ENCODE measurements at regions not wholly inside any gene's neighbourhood (a gene's known extent, or its start where the extent isn't known, plus 50 kb on each side); places are given as distances from the start of the nearest gene placed in this dataset.

DNA sequence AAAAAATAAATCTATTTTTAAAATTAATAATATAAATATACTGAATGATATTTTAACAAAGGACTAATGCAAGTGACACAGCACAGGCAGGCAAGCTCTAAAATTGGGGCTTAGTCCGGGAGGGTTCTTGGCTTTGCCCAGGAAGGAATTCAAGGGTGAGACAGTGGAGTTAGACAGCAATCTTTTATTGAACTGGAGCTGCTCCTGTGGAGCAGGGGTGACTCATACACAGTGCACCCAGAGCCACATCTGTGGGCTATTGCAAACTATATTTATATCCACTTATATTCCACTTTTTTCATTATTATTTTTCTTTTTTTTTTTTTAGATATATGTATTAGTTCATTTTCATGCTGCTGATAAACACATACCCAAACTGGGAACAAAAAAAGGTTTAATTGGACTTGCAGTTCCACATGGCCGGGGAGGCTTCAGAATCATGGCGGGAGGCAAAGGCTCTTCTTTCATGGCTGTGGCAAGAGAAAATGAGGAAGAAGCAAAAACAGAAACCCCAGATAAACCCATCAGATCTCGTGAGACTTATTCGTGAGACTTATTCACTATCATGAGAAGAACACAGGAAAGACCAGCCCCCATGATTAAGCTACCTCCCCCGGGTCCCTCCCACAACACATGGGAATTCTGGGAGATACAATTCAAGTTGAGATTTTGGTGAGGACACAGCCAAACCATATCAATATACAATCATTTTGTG, 437.1 kb downstream of the BCL11A start:
- TF ChIP-seq, protein P1, sequence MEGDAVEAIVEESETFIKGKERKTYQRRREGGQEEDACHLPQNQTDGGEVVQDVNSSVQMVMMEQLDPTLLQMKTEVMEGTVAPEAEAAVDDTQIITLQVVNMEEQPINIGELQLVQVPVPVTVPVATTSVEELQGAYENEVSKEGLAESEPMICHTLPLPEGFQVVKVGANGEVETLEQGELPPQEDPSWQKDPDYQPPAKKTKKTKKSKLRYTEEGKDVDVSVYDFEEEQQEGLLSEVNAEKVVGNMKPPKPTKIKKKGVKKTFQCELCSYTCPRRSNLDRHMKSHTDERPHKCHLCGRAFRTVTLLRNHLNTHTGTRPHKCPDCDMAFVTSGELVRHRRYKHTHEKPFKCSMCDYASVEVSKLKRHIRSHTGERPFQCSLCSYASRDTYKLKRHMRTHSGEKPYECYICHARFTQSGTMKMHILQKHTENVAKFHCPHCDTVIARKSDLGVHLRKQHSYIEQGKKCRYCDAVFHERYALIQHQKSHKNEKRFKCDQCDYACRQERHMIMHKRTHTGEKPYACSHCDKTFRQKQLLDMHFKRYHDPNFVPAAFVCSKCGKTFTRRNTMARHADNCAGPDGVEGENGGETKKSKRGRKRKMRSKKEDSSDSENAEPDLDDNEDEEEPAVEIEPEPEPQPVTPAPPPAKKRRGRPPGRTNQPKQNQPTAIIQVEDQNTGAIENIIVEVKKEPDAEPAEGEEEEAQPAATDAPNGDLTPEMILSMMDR (IDR thresholded peaks at IDR 0.05; ENCODE audit: low read length), result no peak
- TF ChIP-seq EZH2 (IDR thresholded peaks at IDR 0.05; ENCODE audit: borderline replicate concordance, low read length), result no peak
- H3F3A ChIP-seq (ENCODE audit: insufficient read depth, low read length), result no peaks in the 10 kb centered on the region
- H3K4me1 ChIP-seq (ENCODE audit: insufficient read depth, low read length, severe bottlenecking), result no peaks in the 10 kb centered on the region
- H3K4me3 ChIP-seq (ENCODE audit: low read depth, low read length, poor library complexity, severe bottlenecking), result no peak overlapping the region
- H4K20me1 ChIP-seq (ENCODE audit: insufficient read depth, low read length), result no peaks in the 10 kb centered on the region
- no peak overlapping the region for H3K9ac ChIP-seq (ENCODE audit: low read length)
- H3K9me2 ChIP-seq (ENCODE audit: low read depth, low read length), result no peaks in the 10 kb centered on the region
- H3K27ac ChIP-seq (ENCODE audit: low read depth, low read length, poor library complexity, severe bottlenecking), result no peak overlapping the region
- H3K79me2 ChIP-seq (ENCODE audit: insufficient read depth, low read length), result no peaks in the 10 kb centered on the region
- no peaks in the 10 kb centered on the region for H3K9me3 ChIP-seq (ENCODE audit: low read length)
- no peak overlapping the region for H2AFZ ChIP-seq (ENCODE audit: low read length)
- no peaks in the 10 kb centered on the region for H3K27me3 ChIP-seq (ENCODE audit: insufficient read depth, low read length)
- H3K4me2 ChIP-seq (ENCODE audit: low read length), result no peak overlapping the region
- H3K36me3 ChIP-seq (ENCODE audit: insufficient read depth, low read length), result no peaks in the 10 kb centered on the region

DNA sequence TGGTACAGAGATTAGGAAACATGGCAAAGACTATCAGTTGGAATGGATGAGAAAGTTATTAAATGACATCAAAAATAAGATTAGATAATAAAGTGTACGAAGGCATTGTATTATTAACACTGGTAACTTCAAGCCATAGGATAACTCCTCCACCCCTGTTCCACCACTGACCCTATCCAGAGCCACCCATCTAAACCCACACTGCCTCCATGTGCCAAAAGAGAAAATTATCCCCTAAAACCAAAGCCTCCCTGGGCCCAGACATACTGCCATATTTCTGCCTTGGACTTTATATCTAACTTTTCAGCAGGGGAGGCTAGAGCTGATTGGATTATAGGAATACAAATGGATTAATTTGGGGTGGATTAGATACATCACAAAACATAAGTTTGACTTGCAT, 443.7 kb downstream of the BCL11A start:
- Histone ChIP-seq H3K4me3 (ENCODE audit: low read depth, low read length, poor library complexity, severe bottlenecking) (no peak overlapping the region), H3K9me2 (ENCODE audit: low read depth, low read length) (no peaks in the 10 kb centered on the region), H3K9ac (ENCODE audit: low read length) (no peak overlapping the region), H2AFZ (ENCODE audit: low read length) (no peak overlapping the region), H3K4me1 (ENCODE audit: insufficient read depth, low read length, severe bottlenecking) (no peaks in the 10 kb centered on the region), H4K20me1 (ENCODE audit: insufficient read depth, low read length) (no peaks in the 10 kb centered on the region), H3K27ac (ENCODE audit: low read depth, low read length, poor library complexity, severe bottlenecking) (no peak overlapping the region), H3K79me2 (ENCODE audit: insufficient read depth, low read length) (no peaks in the 10 kb centered on the region), H3K9me3 (ENCODE audit: low read length) (no peaks in the 10 kb centered on the region), H3F3A (ENCODE audit: insufficient read depth, low read length) (no peaks in the 10 kb centered on the region), H3K4me2 (ENCODE audit: low read length) (no peak overlapping the region), H3K27me3 (ENCODE audit: insufficient read depth, low read length) (no peaks in the 10 kb centered on the region), H3K36me3 (ENCODE audit: insufficient read depth, low read length) (no peaks in the 10 kb centered on the region)
- TF ChIP-seq, protein P1 (IDR thresholded peaks at IDR 0.05; ENCODE audit: low read length), result no peak
- no peak for TF ChIP-seq EZH2 (IDR thresholded peaks at IDR 0.05; ENCODE audit: borderline replicate concordance, low read length)

DNA sequence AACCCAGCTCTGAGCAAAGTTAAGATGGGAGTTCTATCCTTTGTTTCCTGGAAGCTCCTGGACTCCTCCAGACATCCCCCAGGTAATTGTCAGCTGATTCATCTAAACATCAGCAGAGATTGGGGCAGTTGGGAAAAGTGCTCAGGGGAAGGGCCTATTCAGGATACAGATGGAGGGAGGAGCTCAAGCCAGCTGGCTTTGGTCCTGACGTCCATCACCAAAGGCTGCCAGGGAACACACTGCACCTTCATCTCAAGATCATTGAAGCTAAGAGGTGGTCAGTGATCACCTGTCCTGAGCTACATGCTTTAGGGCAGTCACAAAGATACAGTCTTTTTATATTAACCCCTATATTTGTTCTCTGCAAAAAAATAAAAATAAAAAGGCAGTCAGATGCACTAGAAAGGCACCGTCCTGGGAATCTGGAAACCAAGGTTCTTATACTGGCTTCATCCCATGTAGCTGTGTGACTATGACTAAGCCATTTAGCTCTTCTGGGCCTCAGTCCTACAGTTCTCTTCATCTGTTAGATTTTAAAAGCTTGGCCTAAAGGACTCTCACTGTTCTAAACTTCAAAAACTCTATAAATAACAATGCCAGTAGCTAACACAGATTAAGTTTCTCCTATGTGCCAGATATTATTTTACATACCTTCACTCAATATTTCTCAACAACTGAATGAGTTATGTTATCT, 446.5 kb downstream of the BCL11A start:
- TF ChIP-seq, protein P1 (IDR thresholded peaks at IDR 0.05; ENCODE audit: low read length), result no peak
- no peak for TF ChIP-seq EZH2 (IDR thresholded peaks at IDR 0.05; ENCODE audit: borderline replicate concordance, low read length)
- no peak overlapping the region for H3K27ac ChIP-seq (ENCODE audit: low read depth, low read length, poor library complexity, severe bottlenecking)

More for the DNA sequence above, 446.5 kb downstream of the BCL11A start:
- Histone ChIP-seq H3K9ac (ENCODE audit: low read length) (no peak overlapping the region), H3K36me3 (ENCODE audit: insufficient read depth, low read length) (no peaks in the 10 kb centered on the region), H2AFZ (ENCODE audit: low read length) (no peak overlapping the region), H3K9me3 (ENCODE audit: low read length) (no peaks in the 10 kb centered on the region), H4K20me1 (ENCODE audit: insufficient read depth, low read length) (no peaks in the 10 kb centered on the region), H3K4me1 (ENCODE audit: insufficient read depth, low read length, severe bottlenecking) (no peaks in the 10 kb centered on the region), H3K4me3 (ENCODE audit: low read depth, low read length, poor library complexity, severe bottlenecking) (no peak overlapping the region), H3K79me2 (ENCODE audit: insufficient read depth, low read length) (no peaks in the 10 kb centered on the region), H3F3A (ENCODE audit: insufficient read depth, low read length) (no peaks in the 10 kb centered on the region), H3K4me2 (ENCODE audit: low read length) (no peak overlapping the region), H3K27me3 (ENCODE audit: insufficient read depth, low read length) (no peaks in the 10 kb centered on the region), H3K9me2 (ENCODE audit: low read depth, low read length) (no peaks in the 10 kb centered on the region)

Measured in OCI-LY1 (cell line).